ENCODE measurements at regions not wholly inside any gene's neighbourhood (a gene's known extent, or its start where the extent isn't known, plus 50 kb on each side); places are given as distances from the start of the nearest gene placed in this dataset.

- ATAC-seq (no peak), DNase-seq (no peak)
- Histone ChIP-seq H3K4me1 (no peaks in the 10 kb centered on the region), H3K36me3 (replicated peaks in 1 of 2; ENCODE audit: insufficient read depth in 1 of 2, low read depth in 2 of 2) (no peaks in the 10 kb centered on the region), H3K4me3 (no peak overlapping the region), H3K27ac (no peak overlapping the region), H3K9me3 (no peaks in the 10 kb centered on the region), H3K27me3 (no peaks in the 10 kb centered on the region)
- intact Hi-C loops (cut with DNase I): no loop called here
- WGBS, 2 donors: 64 to 65% methylated on average over 10 to 11 of the region's 11 CpGs
- TF ChIP-seq POLR2A (IDR thresholded peaks at IDR 0.05) (no peak), CTCF (IDR thresholded peaks at IDR 0.05) (no peak)
These were observed 419.8 kb upstream of the NR2F2 start for GRCh38 chr15:95910643-95911212.

GRCh38 chr15:95911570-95912279 is 418.8 kb upstream of the NR2F2 start:
- intact Hi-C loops (cut with DNase I): no loop called here
- Histone ChIP-seq H3K27ac (no peak overlapping the region), H3K4me1 (no peaks in the 10 kb centered on the region), H3K4me3 (no peak overlapping the region), H3K9me3 (no peaks in the 10 kb centered on the region), H3K36me3 (replicated peaks in 1 of 2; ENCODE audit: insufficient read depth in 1 of 2, low read depth in 2 of 2) (no peaks in the 10 kb centered on the region), H3K27me3 (no peaks in the 10 kb centered on the region)
- ATAC-seq: no peak
- no peak for DNase-seq
- TF ChIP-seq CTCF (IDR thresholded peaks at IDR 0.05) (no peak), POLR2A (IDR thresholded peaks at IDR 0.05) (no peak)
- WGBS, 2 donors: 42 to 44% methylated on average over 11 of the region's 11 CpGs

- Histone ChIP-seq H3K27me3 (no peaks in the 10 kb centered on the region), H3K9me3 (no peaks in the 10 kb centered on the region), H3K4me3 (no peak overlapping the region), H3K36me3 (replicated peaks in 1 of 2; ENCODE audit: insufficient read depth in 1 of 2, low read depth in 2 of 2) (no peaks in the 10 kb centered on the region), H3K27ac (no peak overlapping the region), H3K4me1 (no peaks in the 10 kb centered on the region)
- DNase-seq (no peak), ATAC-seq (no peak)
- no peak for TF ChIP-seq POLR2A (IDR thresholded peaks at IDR 0.05)
- no peak for TF ChIP-seq CTCF (IDR thresholded peaks at IDR 0.05)
- intact Hi-C loops (cut with DNase I): no loop called here
- WGBS, 2 donors: 32 to 48% methylated on average over 7 of the region's 7 CpGs
These were observed 418.2 kb upstream of the NR2F2 start for GRCh38 chr15:95912280-95912625.

GRCh38 chr15:95912728-95913127 is 417.8 kb upstream of the NR2F2 start:
- no peak for DNase-seq
- no peaks in the 10 kb centered on the region for H3K36me3 ChIP-seq (replicated peaks in 1 of 2; ENCODE audit: insufficient read depth in 1 of 2, low read depth in 2 of 2)
- H3K4me3 ChIP-seq: no peak overlapping the region
- TF ChIP-seq POLR2A (IDR thresholded peaks at IDR 0.05): no peak
- no peak for TF ChIP-seq CTCF (IDR thresholded peaks at IDR 0.05)
- 54 to 57% methylated on average over 2 of the region's 2 CpGs for WGBS, 2 donors
- no peaks in the 10 kb centered on the region for H3K27me3 ChIP-seq
- intact Hi-C loops (cut with DNase I): no loop called here
- H3K4me1 ChIP-seq: no peaks in the 10 kb centered on the region
- ATAC-seq: no peak
- no peak overlapping the region for H3K27ac ChIP-seq
- no peaks in the 10 kb centered on the region for H3K9me3 ChIP-seq

- intact Hi-C loops (cut with DNase I): no loop called here
- no peak overlapping the region for H3K27ac ChIP-seq
- H3K36me3 ChIP-seq (replicated peaks in 1 of 2; ENCODE audit: insufficient read depth in 1 of 2, low read depth in 2 of 2): no peaks in the 10 kb centered on the region
- H3K9me3 ChIP-seq: no peaks in the 10 kb centered on the region
- 43 to 44% methylated on average over 3 of the region's 3 CpGs for WGBS, 2 donors
- no peak for DNase-seq
- H3K27me3 ChIP-seq: no peaks in the 10 kb centered on the region
- H3K4me1 ChIP-seq: no peaks in the 10 kb centered on the region
- ATAC-seq: no peak
- no peak for TF ChIP-seq POLR2A (IDR thresholded peaks at IDR 0.05)
- no peak for TF ChIP-seq CTCF (IDR thresholded peaks at IDR 0.05)
- H3K4me3 ChIP-seq: no peak overlapping the region
These were observed 413.9 kb upstream of the NR2F2 start for GRCh38 chr15:95916568-95916967.

Data from body of pancreas (tissue), 4 donors.